ENCODE measurements at regions not wholly inside any gene's neighbourhood (a gene's known extent, or its start where the extent isn't known, plus 50 kb on each side); places are given as distances from the start of the nearest gene placed in this dataset.

DNA sequence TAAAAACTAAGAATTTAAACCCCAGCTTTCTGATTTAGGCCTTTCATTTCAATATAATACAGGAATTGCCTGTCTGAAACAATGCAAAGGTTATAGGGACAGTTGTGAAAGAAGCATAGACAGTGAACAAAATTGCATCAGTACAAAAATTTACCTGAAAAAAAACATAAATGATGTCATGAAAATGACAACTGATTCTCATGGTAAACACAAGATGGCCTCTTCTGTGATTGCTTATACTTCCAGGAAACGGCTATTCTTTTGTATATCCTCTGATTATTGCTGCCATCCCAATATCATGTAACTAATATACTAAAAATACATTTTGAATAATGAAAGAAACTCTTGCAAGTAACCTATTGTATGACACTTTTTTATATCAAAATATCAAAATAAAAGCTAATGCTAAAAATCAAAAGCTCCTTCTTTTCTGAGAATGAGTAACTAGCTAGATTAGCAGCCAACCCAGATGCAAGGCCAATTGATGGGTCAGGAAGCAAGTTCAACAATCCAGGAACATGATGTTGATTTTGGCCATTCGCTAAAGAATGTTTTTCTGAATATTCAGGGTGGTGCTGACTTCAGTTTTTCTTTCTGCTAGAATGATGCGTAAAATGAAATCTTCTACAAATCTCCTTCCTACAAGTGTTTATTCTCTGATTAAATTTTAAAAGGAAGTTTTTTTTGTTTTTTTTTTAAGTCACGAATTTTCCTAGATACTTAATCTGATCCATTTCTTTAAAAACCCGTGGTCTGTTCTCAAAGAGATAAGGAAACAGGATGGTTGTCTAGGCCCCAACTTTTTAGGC is 83.6 kb downstream of the ALX1 start:
- TF ChIP-seq, protein P1, sequence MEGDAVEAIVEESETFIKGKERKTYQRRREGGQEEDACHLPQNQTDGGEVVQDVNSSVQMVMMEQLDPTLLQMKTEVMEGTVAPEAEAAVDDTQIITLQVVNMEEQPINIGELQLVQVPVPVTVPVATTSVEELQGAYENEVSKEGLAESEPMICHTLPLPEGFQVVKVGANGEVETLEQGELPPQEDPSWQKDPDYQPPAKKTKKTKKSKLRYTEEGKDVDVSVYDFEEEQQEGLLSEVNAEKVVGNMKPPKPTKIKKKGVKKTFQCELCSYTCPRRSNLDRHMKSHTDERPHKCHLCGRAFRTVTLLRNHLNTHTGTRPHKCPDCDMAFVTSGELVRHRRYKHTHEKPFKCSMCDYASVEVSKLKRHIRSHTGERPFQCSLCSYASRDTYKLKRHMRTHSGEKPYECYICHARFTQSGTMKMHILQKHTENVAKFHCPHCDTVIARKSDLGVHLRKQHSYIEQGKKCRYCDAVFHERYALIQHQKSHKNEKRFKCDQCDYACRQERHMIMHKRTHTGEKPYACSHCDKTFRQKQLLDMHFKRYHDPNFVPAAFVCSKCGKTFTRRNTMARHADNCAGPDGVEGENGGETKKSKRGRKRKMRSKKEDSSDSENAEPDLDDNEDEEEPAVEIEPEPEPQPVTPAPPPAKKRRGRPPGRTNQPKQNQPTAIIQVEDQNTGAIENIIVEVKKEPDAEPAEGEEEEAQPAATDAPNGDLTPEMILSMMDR (conservative IDR thresholded peaks at IDR 0.05 in 1 of 2, IDR thresholded peaks at IDR 0.05 in 1 of 2; ENCODE audit: low read depth in 1 of 2, low read length in 2 of 2) = no peak
- no peak for TF ChIP-seq EZH2 (IDR thresholded peaks at IDR 0.05; ENCODE audit: low read length, missing control alignments)
